HEK293 (cell line): ENCODE measurements at regions not wholly inside any gene's neighbourhood (a gene's known extent, or its start where the extent isn't known, plus 50 kb on each side); places are given as distances from the start of the nearest gene placed in this dataset.

Source experiments
- CTCF ChIA-PET: fragments of 350-600 bp; formaldehyde crosslinking; extraction: SDS; loops from one replicate; lab custom pipeline; 2021; ENCODE audit warnings: antibody characterized with exemption; lab: Yijun Ruan, JAX
- POLR2A ChIA-PET: fragments of 300-600 bp; formaldehyde crosslinking; extraction: SDS; loops from one replicate; lab custom pipeline; 2020; ENCODE audit warnings: antibody characterized with exemption, inconsistent platforms; lab: Yijun Ruan, JAX
- H3K27ac ChIP-seq: fragments of 200-500 bp; sonication (Bioruptor generic); 2 replicates; pipeline ENCODE4 v1.5.1; 2014; ENCODE audit warnings: low read depth, low read length, control low read depth, inconsistent platforms; ENCODE audit errors: extremely low read depth
- H3K36me3 ChIP-seq, 2 experiments: fragments of 200-500 bp in 1 of 2; sonication (Bioruptor generic) in 1 of 2; 1 replicate in 1 of 2; 2 replicates in 1 of 2; pipeline ENCODE4 v1.5.1; 2014 to 2017; ENCODE audit warnings: inconsistent platforms in 2 of 2, low read length in 2 of 2; ENCODE audit not compliant: control insufficient read depth in 2 of 2, insufficient read depth in 1 of 2
- H3K4me1 ChIP-seq: fragments of 200-500 bp; sonication (Bioruptor generic); 2 replicates; pipeline ENCODE4 v1.5.1; 2014; ENCODE audit warnings: mild to moderate bottlenecking, low read length, inconsistent platforms; ENCODE audit not compliant: control insufficient read depth, insufficient read depth
- H3K4me3 ChIP-seq: 2 replicates; pipeline ENCODE4 v1.5.1; 2011; ENCODE audit warnings: low read depth, mild to moderate bottlenecking, control low read depth, low read length, moderate library complexity
- H3K9me3 ChIP-seq: fragments of 200-500 bp; sonication (Bioruptor generic); 2 replicates; pipeline ENCODE4 v1.5.1; 2014; ENCODE audit warnings: low read depth, low read length, inconsistent platforms; ENCODE audit not compliant: control insufficient read depth, insufficient read depth
- BCL11B ChIP-seq: fragments of 450-650 bp; formaldehyde crosslinking; IDR thresholded peaks from 2 replicates; pipeline ENCODE4 v1.5.1; 2016; ENCODE audit warnings: low read depth, missing biosample characterization, missing genetic modification characterization
- GLI4 ChIP-seq: fragments of 450-650 bp; formaldehyde crosslinking; IDR thresholded peaks from 2 replicates; pipeline ENCODE4 v1.5.1; 2016; ENCODE audit warnings: missing biosample characterization, missing genetic modification characterization
- HOXD13 ChIP-seq: sonication (generic); formaldehyde crosslinking; IDR thresholded peaks from 2 replicates; pipeline ENCODE4 v1.8.0; 2022; ENCODE audit warnings: missing genetic modification reagents, borderline replicate concordance
- KLF1 ChIP-seq: fragments of 450-650 bp; formaldehyde crosslinking; IDR thresholded peaks from 2 replicates; pipeline ENCODE4 v1.5.1; 2016; ENCODE audit warnings: missing biosample characterization, missing genetic modification characterization
- KLF7 ChIP-seq: fragments of 450-650 bp; formaldehyde crosslinking; IDR thresholded peaks from 2 replicates; pipeline ENCODE4 v1.5.1; 2016; ENCODE audit warnings: missing biosample characterization, missing genetic modification characterization, borderline replicate concordance
- KLF8 ChIP-seq: fragments of 450-650 bp; formaldehyde crosslinking; IDR thresholded peaks from 2 replicates; pipeline ENCODE4 v1.5.1; 2016; ENCODE audit warnings: missing biosample characterization, missing genetic modification characterization
- MZF1 ChIP-seq: fragments of 450-650 bp; formaldehyde crosslinking; IDR thresholded peaks from 2 replicates; pipeline ENCODE4 v1.5.1; 2017; ENCODE audit warnings: missing biosample characterization, missing genetic modification characterization, borderline replicate concordance
- SETDB1 ChIP-seq: IDR thresholded peaks from one replicate; pipeline ENCODE4 v1.6.1; 2017; ENCODE audit warnings: mild to moderate bottlenecking, low read length, moderate library complexity, mixed read lengths; ENCODE audit not compliant: insufficient read length
- TSHZ1 ChIP-seq: fragments of 450-650 bp; formaldehyde crosslinking; IDR thresholded peaks from 2 replicates; pipeline ENCODE4 v1.5.1; 2016; ENCODE audit warnings: missing biosample characterization, missing genetic modification characterization, borderline replicate concordance
- YY2 ChIP-seq: fragments of 450-650 bp; formaldehyde crosslinking; IDR thresholded peaks from 2 replicates; pipeline ENCODE4 v1.5.1; 2016; ENCODE audit warnings: missing biosample characterization, missing genetic modification characterization
- ZBTB7A ChIP-seq: fragments of 450-650 bp; formaldehyde crosslinking; IDR thresholded peaks from 2 replicates; pipeline ENCODE4 v1.5.1; 2016; ENCODE audit warnings: low read depth, missing biosample characterization, missing genetic modification characterization
- ZBTB8A ChIP-seq: fragments of 450-650 bp; formaldehyde crosslinking; IDR thresholded peaks from 2 replicates; pipeline ENCODE4 v1.5.1; 2016; ENCODE audit warnings: missing biosample characterization, missing genetic modification characterization
- ZNF121 ChIP-seq: fragments of 450-650 bp; formaldehyde crosslinking; IDR thresholded peaks from 2 replicates; pipeline ENCODE4 v1.5.1; 2016; ENCODE audit warnings: missing biosample characterization, missing genetic modification characterization
- ZNF157 ChIP-seq: fragments of 450-650 bp; formaldehyde crosslinking; IDR thresholded peaks from 2 replicates; pipeline ENCODE4 v1.5.1; 2016; ENCODE audit warnings: missing biosample characterization, missing genetic modification characterization
- ZNF24 ChIP-seq: fragments of 450-650 bp; formaldehyde crosslinking; IDR thresholded peaks from 2 replicates; pipeline ENCODE4 v1.5.1; 2016; ENCODE audit warnings: missing biosample characterization, missing genetic modification characterization
- ZNF302 ChIP-seq: fragments of 450-650 bp; formaldehyde crosslinking; IDR thresholded peaks from 2 replicates; pipeline ENCODE4 v1.5.1; 2016; ENCODE audit warnings: missing biosample characterization, missing genetic modification characterization, low read depth
- ZNF335 ChIP-seq: fragments of 450-650 bp; formaldehyde crosslinking; conservative IDR thresholded peaks from 2 replicates; pipeline ENCODE4 v1.5.1; 2016; ENCODE audit warnings: missing biosample characterization, missing genetic modification characterization
- ZNF423 ChIP-seq: fragments of 450-650 bp; formaldehyde crosslinking; IDR thresholded peaks from 2 replicates; pipeline ENCODE4 v1.5.1; 2016; ENCODE audit warnings: missing biosample characterization, missing genetic modification characterization
- ZNF530 ChIP-seq: fragments of 450-650 bp; formaldehyde crosslinking; IDR thresholded peaks from 2 replicates; pipeline ENCODE4 v1.5.1; 2016; ENCODE audit warnings: low read depth, missing biosample characterization, missing genetic modification characterization
- ZNF660 ChIP-seq: fragments of 450-650 bp; IDR thresholded peaks from 2 replicates; pipeline ENCODE4 v1.5.1; 2018; ENCODE audit warnings: missing biosample characterization, mild to moderate bottlenecking, missing genetic modification characterization
- ZNF843 ChIP-seq: fragments of 450-650 bp; formaldehyde crosslinking; IDR thresholded peaks from 2 replicates; pipeline ENCODE4 v1.5.1; 2016; ENCODE audit warnings: missing biosample characterization, missing genetic modification characterization
- TF ChIP-seq, protein P1 (sequence below): fragments of 450-650 bp; IDR thresholded peaks from 2 replicates; pipeline ENCODE4 v1.5.1; 2018; ENCODE audit warnings: missing biosample characterization, mild to moderate bottlenecking, missing genetic modification characterization
- TF ChIP-seq, protein P2 (sequence below): sonication (generic); formaldehyde crosslinking; IDR thresholded peaks from 2 replicates; pipeline ENCODE4 v1.8.1; 2022; ENCODE audit warnings: mild to moderate bottlenecking, moderate library complexity, missing genetic modification reagents
- TF ChIP-seq, protein P3 (sequence below): fragments of 450-650 bp; formaldehyde crosslinking; IDR thresholded peaks from 2 replicates; pipeline ENCODE4 v1.5.1; 2017; ENCODE audit warnings: missing biosample characterization, mild to moderate bottlenecking, missing genetic modification characterization, moderate library complexity
- TF ChIP-seq, protein P4 (sequence below): fragments of 450-650 bp; formaldehyde crosslinking; IDR thresholded peaks from 2 replicates; pipeline ENCODE4 v1.5.1; 2017; ENCODE audit warnings: missing biosample characterization, missing genetic modification characterization

- H3K4me1 ChIP-seq, result no peaks in the 10 kb centered on the region
- H3K4me3 ChIP-seq, result no peak overlapping the region
- no peaks in the 10 kb centered on the region for H3K36me3 ChIP-seq
- ChIA-PET POLR2A (no interaction called here), CTCF (no interaction called here)
- no peaks in the 10 kb centered on the region for H3K9me3 ChIP-seq
- TF ChIP-seq ZNF302 (no peak), YY2 (tag by site-specific recombination) (no peak), HOXD13 (CRISPR knock-in tag) (no peak)
- no peak overlapping the region for H3K27ac ChIP-seq
Measured at GRCh38 chr4:141957416-141957815, 321.0 kb downstream of the IL15 start.

GRCh38 chr4:141962486-141962885 lies 326.1 kb downstream of the IL15 start:
- no peaks in the 10 kb centered on the region for H3K9me3 ChIP-seq
- H3K27ac ChIP-seq, result no peak overlapping the region
- no peaks in the 10 kb centered on the region for H3K36me3 ChIP-seq
- CTCF ChIA-PET, result no interaction called here
- H3K4me1 ChIP-seq, result no peaks in the 10 kb centered on the region
- POLR2A ChIA-PET, result no interaction called here
- H3K4me3 ChIP-seq, result no peak overlapping the region
- TF ChIP-seq KLF1 (tag by site-specific recombination) (no peak), BCL11B (tag by site-specific recombination) (no peak), ZNF335 (tag by site-specific recombination) (no peak), ZNF24 (tag by site-specific recombination) (no peak), SETDB1 (no peak), ZNF423 (no peak), ZNF157 (tag by site-specific recombination) (no peak), KLF8 (tag by site-specific recombination) (no peak), ZBTB7A (tag by site-specific recombination) (no peak), ZBTB8A (tag by site-specific recombination) (no peak), ZNF530 (tag by site-specific recombination) (no peak)
- TF ChIP-seq, protein P1, sequence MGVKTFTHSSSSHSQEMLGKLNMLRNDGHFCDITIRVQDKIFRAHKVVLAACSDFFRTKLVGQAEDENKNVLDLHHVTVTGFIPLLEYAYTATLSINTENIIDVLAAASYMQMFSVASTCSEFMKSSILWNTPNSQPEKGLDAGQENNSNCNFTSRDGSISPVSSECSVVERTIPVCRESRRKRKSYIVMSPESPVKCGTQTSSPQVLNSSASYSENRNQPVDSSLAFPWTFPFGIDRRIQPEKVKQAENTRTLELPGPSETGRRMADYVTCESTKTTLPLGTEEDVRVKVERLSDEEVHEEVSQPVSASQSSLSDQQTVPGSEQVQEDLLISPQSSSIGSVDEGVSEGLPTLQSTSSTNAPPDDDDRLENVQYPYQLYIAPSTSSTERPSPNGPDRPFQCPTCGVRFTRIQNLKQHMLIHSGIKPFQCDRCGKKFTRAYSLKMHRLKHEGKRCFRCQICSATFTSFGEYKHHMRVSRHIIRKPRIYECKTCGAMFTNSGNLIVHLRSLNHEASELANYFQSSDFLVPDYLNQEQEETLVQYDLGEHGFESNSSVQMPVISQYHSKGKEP (tag by site-specific recombination), result no peak
- TF ChIP-seq, protein P2, sequence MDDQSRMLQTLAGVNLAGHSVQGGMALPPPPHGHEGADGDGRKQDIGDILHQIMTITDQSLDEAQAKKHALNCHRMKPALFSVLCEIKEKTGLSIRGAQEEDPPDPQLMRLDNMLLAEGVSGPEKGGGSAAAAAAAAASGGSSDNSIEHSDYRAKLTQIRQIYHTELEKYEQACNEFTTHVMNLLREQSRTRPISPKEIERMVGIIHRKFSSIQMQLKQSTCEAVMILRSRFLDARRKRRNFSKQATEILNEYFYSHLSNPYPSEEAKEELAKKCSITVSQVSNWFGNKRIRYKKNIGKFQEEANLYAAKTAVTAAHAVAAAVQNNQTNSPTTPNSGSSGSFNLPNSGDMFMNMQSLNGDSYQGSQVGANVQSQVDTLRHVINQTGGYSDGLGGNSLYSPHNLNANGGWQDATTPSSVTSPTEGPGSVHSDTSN (CRISPR knock-in tag), result no peak
- TF ChIP-seq, protein P3, sequence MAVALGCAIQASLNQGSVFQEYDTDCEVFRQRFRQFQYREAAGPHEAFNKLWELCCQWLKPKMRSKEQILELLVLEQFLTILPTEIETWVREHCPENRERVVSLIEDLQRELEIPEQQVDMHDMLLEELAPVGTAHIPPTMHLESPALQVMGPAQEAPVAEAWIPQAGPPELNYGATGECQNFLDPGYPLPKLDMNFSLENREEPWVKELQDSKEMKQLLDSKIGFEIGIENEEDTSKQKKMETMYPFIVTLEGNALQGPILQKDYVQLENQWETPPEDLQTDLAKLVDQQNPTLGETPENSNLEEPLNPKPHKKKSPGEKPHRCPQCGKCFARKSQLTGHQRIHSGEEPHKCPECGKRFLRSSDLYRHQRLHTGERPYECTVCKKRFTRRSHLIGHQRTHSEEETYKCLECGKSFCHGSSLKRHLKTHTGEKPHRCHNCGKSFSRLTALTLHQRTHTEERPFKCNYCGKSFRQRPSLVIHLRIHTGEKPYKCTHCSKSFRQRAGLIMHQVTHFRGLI, result no peak

GRCh38 chr4:141971869-141972268 lies 335.5 kb downstream of the IL15 start:
- Histone ChIP-seq H3K27ac (no peak overlapping the region), H3K9me3 (no peaks in the 10 kb centered on the region), H3K36me3 (no peaks in the 10 kb centered on the region), H3K4me3 (no peak overlapping the region), H3K4me1 (no peaks in the 10 kb centered on the region)
- CTCF ChIA-PET, result no interaction called here
- POLR2A ChIA-PET, result no interaction called here
- no peak for TF ChIP-seq ZNF843
- TF ChIP-seq KLF7 (tag by site-specific recombination), result no peak
- no peak for TF ChIP-seq TSHZ1 (tag by site-specific recombination)
- no peak for TF ChIP-seq MZF1
- no peak for TF ChIP-seq ZNF121 (tag by site-specific recombination)
- TF ChIP-seq, protein P4, sequence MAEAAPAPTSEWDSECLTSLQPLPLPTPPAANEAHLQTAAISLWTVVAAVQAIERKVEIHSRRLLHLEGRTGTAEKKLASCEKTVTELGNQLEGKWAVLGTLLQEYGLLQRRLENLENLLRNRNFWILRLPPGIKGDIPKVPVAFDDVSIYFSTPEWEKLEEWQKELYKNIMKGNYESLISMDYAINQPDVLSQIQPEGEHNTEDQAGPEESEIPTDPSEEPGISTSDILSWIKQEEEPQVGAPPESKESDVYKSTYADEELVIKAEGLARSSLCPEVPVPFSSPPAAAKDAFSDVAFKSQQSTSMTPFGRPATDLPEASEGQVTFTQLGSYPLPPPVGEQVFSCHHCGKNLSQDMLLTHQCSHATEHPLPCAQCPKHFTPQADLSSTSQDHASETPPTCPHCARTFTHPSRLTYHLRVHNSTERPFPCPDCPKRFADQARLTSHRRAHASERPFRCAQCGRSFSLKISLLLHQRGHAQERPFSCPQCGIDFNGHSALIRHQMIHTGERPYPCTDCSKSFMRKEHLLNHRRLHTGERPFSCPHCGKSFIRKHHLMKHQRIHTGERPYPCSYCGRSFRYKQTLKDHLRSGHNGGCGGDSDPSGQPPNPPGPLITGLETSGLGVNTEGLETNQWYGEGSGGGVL (tag by site-specific recombination), result no peak
- TF ChIP-seq ZNF660 (tag by site-specific recombination), result no peak
- TF ChIP-seq GLI4 (tag by site-specific recombination), result no peak
